Natural killer cell (primary cell): ENCODE measurements at regions not wholly inside any gene's neighbourhood (a gene's known extent, or its start where the extent isn't known, plus 50 kb on each side); places are given as distances from the start of the nearest gene placed in this dataset.

Experiments used
- ATAC-seq, 3 donors: fragments of 150-1000 bp in 2 of 3; fragments of 200-7000 bp in 1 of 3; cut with Tn5 transposase; 1 replicate in 1 of 3; 2 replicates in 2 of 3; pipeline ENCODE4 v1.10.0; 2021; ENCODE audit warnings: mild to moderate bottlenecking in 2 of 3, moderate library complexity in 2 of 3
- DNase-seq, 2 donors: peaks; one replicate each; pipeline versions ENCODE4 v3.0.0 to v3.0.0-alpha.2; 2013 to 2021; ENCODE audit warnings: mixed read lengths in 1 of 2
- H3K27ac ChIP-seq: one replicate; pipeline ENCODE4 v1.5.1; 2013; ENCODE audit warnings: mild to moderate bottlenecking, low read length
- H3K27me3 ChIP-seq: one replicate; pipeline ENCODE4 v1.6.1; 2013; ENCODE audit warnings: low read length; ENCODE audit not compliant: control insufficient read depth, insufficient read depth
- H3K36me3 ChIP-seq: one replicate; pipeline ENCODE4 v1.6.1; 2013; ENCODE audit warnings: low read length; ENCODE audit not compliant: control insufficient read depth, insufficient read depth
- H3K4me1 ChIP-seq: one replicate; pipeline ENCODE4 v1.6.1; 2013; ENCODE audit warnings: low read length; ENCODE audit not compliant: control insufficient read depth, insufficient read depth
- H3K4me3 ChIP-seq: one replicate; pipeline ENCODE4 v1.5.1; 2013; ENCODE audit warnings: low read length
- H3K9me3 ChIP-seq: one replicate; pipeline ENCODE4 v1.6.1; 2013; ENCODE audit warnings: low read length; ENCODE audit not compliant: control insufficient read depth, insufficient read depth
- H3K27ac Mint-ChIP-seq, 2 donors: one replicate each; pipeline ENCODE4 v1.8.0; 2022; ENCODE audit warnings: mild to moderate bottlenecking in 2 of 2, mixed read lengths in 2 of 2, moderate library complexity in 1 of 2
- H3K27me3 Mint-ChIP-seq, 2 donors: one replicate each; pipeline ENCODE4 v1.8.0; 2022; ENCODE audit warnings: low read depth in 2 of 2, mixed read lengths in 2 of 2
- H3K36me3 Mint-ChIP-seq: one replicate; pipeline ENCODE4 v1.8.0; 2022; ENCODE audit warnings: mixed read lengths
- H3K4me1 Mint-ChIP-seq, 2 donors: one replicate each; pipeline ENCODE4 v1.8.0; 2022; ENCODE audit warnings: mixed read lengths in 2 of 2
- H3K4me3 Mint-ChIP-seq: one replicate; pipeline ENCODE4 v1.8.0; 2022; ENCODE audit warnings: mild to moderate bottlenecking, moderate library complexity, mixed read lengths
- H3K9me3 Mint-ChIP-seq, 2 donors: one replicate each; pipeline ENCODE4 v1.8.0; 2022; ENCODE audit warnings: mixed read lengths in 2 of 2
- WGBS: methylation state at CpG from one replicate; pipeline ENCODE4 v1.1.7; 2013; ENCODE audit warnings: missing lambda C conversion rate; ENCODE audit not compliant: insufficient coverage; 5-methylcytosine and 5-hydroxymethylcytosine counted together
- intact Hi-C: fragments of 100-400 bp; cut with micrococcal nuclease; formaldehyde crosslinking; loops from one replicate; pipeline ENCODE4 v1.14.2; 2022
- TF ChIP-seq, protein P1 (sequence below): fragments of 200-600 bp; IDR thresholded peaks from one replicate; pipeline ENCODE4 v1.8.0; 2022; ENCODE audit warnings: antibody characterized with exemption

- peaks cover 2% of the 10 kb centered on the region for H3K27me3 ChIP-seq
- no peaks in the 10 kb centered on the region for H3K36me3 Mint-ChIP-seq
- no peak overlapping the region for H3K4me3 ChIP-seq
These were observed 135.0 kb downstream of the GC start for GRCh38 chr4:71648923-71649322.

GRCh38 chr4:71648448-71648847, 135.4 kb downstream of the GC start:
- Mint-ChIP-seq H3K4me1 (no peaks in the 10 kb centered on the region), H3K4me3 (no peak overlapping the region), H3K9me3 (no peaks in the 10 kb centered on the region), H3K27ac (no peak overlapping the region), H3K27me3 (peaks cover 0 to 12% of the 10 kb centered on the region in 2 donors), H3K36me3 (no peaks in the 10 kb centered on the region)
- 92% methylated on average over 2 of the region's 5 CpGs for WGBS
- Histone ChIP-seq H3K4me3 (no peak overlapping the region), H3K36me3 (no peaks in the 10 kb centered on the region), H3K27ac (no peak overlapping the region), H3K9me3 (no peaks in the 10 kb centered on the region), H3K27me3 (peaks cover under 1% of the 10 kb centered on the region), H3K4me1 (no peaks in the 10 kb centered on the region)
- DNase-seq (no peak), ATAC-seq (no peak)
- intact Hi-C loops: no loop called here
- TF ChIP-seq, protein P1, sequence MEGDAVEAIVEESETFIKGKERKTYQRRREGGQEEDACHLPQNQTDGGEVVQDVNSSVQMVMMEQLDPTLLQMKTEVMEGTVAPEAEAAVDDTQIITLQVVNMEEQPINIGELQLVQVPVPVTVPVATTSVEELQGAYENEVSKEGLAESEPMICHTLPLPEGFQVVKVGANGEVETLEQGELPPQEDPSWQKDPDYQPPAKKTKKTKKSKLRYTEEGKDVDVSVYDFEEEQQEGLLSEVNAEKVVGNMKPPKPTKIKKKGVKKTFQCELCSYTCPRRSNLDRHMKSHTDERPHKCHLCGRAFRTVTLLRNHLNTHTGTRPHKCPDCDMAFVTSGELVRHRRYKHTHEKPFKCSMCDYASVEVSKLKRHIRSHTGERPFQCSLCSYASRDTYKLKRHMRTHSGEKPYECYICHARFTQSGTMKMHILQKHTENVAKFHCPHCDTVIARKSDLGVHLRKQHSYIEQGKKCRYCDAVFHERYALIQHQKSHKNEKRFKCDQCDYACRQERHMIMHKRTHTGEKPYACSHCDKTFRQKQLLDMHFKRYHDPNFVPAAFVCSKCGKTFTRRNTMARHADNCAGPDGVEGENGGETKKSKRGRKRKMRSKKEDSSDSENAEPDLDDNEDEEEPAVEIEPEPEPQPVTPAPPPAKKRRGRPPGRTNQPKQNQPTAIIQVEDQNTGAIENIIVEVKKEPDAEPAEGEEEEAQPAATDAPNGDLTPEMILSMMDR: no peak

More at GRCh38 chr4:71648923-71649322, 135.0 kb downstream of the GC start:
- Mint-ChIP-seq H3K4me1 (no peaks in the 10 kb centered on the region), H3K9me3 (no peaks in the 10 kb centered on the region), H3K4me3 (no peak overlapping the region), H3K27ac (no peak overlapping the region), H3K27me3 (peaks cover 0 to 12% of the 10 kb centered on the region in 2 donors)
- TF ChIP-seq, protein P1: no peak
- no peak for DNase-seq
- Histone ChIP-seq H3K27ac (no peak overlapping the region), H3K36me3 (no peaks in the 10 kb centered on the region), H3K9me3 (no peaks in the 10 kb centered on the region), H3K4me1 (no peaks in the 10 kb centered on the region)
- intact Hi-C loops: no loop called here
- no peak for ATAC-seq
- WGBS: 93% methylated on average over 1 of the region's 1 CpG

DNA sequence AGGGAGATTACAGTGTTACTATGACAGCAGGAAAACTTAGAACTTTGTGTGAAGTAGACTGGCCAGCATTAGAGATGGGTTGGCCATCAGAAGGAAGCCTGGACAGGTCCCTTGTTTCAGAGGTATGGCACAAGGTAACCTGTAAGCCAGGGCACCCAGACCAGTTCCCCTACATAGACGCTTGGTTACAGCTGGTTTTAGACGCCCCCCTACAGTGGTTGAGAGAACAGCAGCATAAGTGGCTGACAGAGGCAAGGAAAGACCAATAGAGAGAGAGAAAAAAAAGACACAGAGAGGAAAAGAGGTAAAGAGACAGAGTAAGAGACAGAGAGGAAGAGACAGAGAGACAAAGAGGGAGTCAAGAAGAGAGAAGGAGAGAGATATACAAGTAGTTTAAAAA, 144.5 kb downstream of the GC start:
- ATAC-seq (no peak), DNase-seq (no peak)
- TF ChIP-seq, protein P1: no peak
- Mint-ChIP-seq H3K9me3 (peaks cover 0 to 2% of the 10 kb centered on the region in 2 donors), H3K27me3 (peaks cover 7 to 9% of the 10 kb centered on the region in 2 donors), H3K27ac (no peak overlapping the region), H3K4me1 (no peaks in the 10 kb centered on the region), H3K36me3 (no peaks in the 10 kb centered on the region), H3K4me3 (no peak overlapping the region)
- no peaks in the 10 kb centered on the region for H3K27me3 ChIP-seq
- H3K27ac ChIP-seq: no peak overlapping the region
- intact Hi-C loops: no loop called here
- peaks cover 4% of the 10 kb centered on the region for H3K9me3 ChIP-seq
- no peaks in the 10 kb centered on the region for H3K36me3 ChIP-seq
- 75% methylated on average over 2 of the region's 2 CpGs for WGBS
- H3K4me3 ChIP-seq: no peak overlapping the region
- no peaks in the 10 kb centered on the region for H3K4me1 ChIP-seq

DNA sequence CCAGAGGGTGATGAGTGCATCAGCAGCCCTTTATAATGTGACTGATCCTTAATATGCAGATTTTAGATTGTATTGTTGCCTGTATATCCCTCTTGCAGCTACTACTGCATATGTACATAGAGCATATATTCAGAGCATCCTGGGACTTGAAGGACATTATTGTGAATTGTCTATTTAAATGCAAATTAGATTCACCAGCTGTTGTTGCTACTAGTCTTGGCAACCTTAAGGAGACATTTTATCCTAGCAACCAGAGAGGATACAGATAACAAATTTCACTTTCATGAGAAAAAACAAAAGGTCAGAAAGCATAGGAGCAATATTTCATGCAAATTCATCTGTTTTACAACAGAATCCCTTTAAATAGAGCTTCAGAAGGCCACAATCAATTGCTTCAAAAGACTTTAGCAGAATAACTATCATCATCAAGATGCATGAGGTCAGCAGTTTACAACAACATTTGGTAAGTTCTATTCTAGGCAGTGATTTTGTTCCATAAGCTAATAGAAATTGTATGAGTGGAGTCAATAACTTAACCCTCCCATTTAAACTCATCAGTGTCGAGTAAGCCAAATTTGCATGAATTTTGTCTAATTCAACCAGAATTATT, 148.6 kb downstream of the GC start:
- no CpG with 5 or more reads among the region's 1 CpG for WGBS
- intact Hi-C loops: no loop called here
- Mint-ChIP-seq H3K4me3 (no peak overlapping the region), H3K27me3 (peaks cover 7 to 11% of the 10 kb centered on the region in 2 donors), H3K27ac (no peak overlapping the region), H3K36me3 (no peaks in the 10 kb centered on the region), H3K4me1 (no peaks in the 10 kb centered on the region), H3K9me3 (peaks cover 0 to 2% of the 10 kb centered on the region in 2 donors)
- peaks cover 8% of the 10 kb centered on the region for H3K9me3 ChIP-seq
- H3K4me3 ChIP-seq: no peak overlapping the region
- no peaks in the 10 kb centered on the region for H3K36me3 ChIP-seq
- TF ChIP-seq, protein P1: no peak
- H3K4me1 ChIP-seq: no peaks in the 10 kb centered on the region
- DNase-seq: no peak
- H3K27ac ChIP-seq: no peak overlapping the region
- peaks cover 2% of the 10 kb centered on the region for H3K27me3 ChIP-seq
- ATAC-seq: no peak
